ENCODE measurements at regions not wholly inside any gene's neighbourhood (a gene's known extent, or its start where the extent isn't known, plus 50 kb on each side); places are given as distances from the start of the nearest gene placed in this dataset.

GRCh38 chr13:75946536-75947284, 310.6 kb downstream of the LMO7 start:
- DNase-seq (ENCODE audit: low read depth, low spot score), result no peak

DNA sequence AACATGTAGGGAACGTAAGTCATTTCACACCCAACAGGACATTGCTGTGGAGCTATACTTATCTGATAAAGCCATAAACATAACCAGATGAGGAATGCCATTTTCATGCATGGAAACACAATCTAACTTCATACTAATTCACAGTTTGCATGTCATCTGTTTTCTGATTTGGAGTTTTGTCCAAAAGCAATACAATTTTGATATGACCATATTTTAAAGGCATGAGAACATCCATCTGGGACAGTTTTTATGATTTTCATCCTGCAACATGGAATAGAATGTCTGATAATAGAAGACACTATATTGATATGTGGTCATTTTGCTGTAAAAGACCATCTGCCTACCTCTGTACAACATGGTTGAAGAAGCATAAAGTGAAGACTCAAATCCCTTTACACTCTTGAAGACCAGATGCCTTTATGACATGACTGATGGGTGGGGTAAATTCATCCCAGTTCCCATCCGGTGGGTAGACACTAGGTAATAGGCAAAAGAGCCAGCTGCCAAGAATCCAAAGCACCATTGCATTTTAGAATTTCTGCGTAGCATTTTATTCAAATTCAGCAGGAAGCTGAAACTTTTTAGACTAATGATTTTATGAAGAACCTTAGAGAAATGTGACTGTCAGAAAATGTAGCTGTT, 309.8 kb downstream of the LMO7 start:
- DNase-seq (ENCODE audit: low read depth, low spot score), result no peak

DNA sequence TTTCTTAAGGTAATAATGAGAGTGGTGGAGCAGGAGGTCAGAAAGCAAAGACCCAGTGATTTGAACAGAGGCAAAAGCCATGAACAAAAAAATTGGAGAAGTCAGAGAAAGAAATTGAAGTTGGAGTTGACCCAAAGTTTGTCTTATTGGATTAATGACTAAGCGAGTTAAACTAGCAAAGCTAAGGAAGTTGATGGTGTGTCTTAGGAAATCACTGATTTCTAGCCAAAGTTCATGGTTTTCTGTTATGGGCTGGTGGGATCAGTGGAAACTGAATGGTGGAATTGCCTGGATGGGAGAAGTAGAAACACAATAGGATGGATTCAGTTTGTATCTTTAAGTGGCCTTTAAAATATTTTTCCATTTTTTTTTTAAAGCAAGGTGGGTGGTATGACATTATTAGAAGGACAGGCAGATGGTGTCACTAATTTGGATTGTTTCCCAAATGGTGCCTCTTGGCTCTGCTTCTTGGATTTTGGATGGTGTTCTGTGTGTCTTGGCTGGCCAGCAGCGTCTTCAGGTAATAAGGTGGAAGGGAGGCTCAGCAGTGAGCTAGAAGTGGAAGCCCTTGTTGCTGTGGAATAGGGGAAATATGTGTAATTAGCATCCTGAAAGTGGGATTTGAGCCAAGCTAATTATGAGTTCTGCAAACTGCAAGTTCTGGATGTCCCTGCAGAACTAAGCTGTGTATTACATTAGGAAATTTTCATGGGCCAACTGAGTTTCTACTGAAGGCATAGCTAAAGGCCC, 302.9 kb downstream of the LMO7 start:
- DNase-seq (ENCODE audit: low read depth, low spot score), result no peak

GRCh38 chr13:75936791-75937190, 300.7 kb downstream of the LMO7 start:
- DNase-seq (ENCODE audit: low read depth, low spot score), result no peak

- DNase-seq (ENCODE audit: low read depth, low spot score), result no peak
These were observed 299.7 kb downstream of the LMO7 start for GRCh38 chr13:75935805-75936204.

DNA sequence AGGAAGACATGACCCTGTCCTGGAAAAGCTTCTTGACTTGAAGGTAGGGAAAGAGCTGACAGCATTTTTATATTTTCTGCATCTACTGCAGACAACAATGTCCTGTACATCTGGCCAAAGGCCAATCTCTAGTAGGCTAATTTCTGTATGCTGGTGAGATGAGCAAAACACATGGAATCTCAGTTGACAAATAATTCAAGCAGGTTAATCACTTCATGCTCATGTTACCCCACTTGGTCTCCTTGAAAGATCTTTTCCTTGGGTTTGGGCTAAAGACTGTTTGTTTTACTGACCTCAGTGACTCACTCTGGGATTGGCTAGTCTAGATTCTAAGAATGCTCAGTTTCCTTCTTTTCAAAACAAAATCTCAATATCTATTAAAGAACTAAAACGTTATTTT, 298.8 kb downstream of the LMO7 start:
- no peak for DNase-seq (ENCODE audit: low read depth, low spot score)

- no peak for DNase-seq (ENCODE audit: low read depth, low spot score)
These were observed 296.5 kb downstream of the LMO7 start for GRCh38 chr13:75932636-75933035.

- no peak for DNase-seq (ENCODE audit: low read depth, low spot score)
These were observed 295.0 kb downstream of the LMO7 start for GRCh38 chr13:75931116-75931515.

DNA sequence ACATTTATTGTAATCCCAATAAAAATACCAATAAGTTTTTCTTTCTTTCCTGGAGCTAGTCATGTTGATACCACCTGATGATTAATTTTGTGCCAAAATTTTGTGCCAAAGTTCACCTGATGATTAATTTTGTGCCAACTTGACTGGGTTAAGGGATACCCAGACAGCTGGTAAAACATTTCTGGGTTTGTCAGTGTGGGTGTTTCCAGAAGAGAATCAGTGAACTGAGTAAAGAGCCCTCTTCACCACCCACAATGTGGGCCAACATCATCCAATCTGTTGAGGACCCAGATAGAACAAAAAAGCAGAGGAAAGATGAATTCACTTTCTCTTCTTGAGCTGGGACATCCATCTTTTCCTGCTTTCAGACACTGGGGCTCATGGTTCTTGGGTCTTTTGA, 292.9 kb downstream of the LMO7 start:
- no peak for DNase-seq (ENCODE audit: low read depth, low spot score)

- DNase-seq (ENCODE audit: low read depth, low spot score), result no peak
These were observed 291.1 kb downstream of the LMO7 start for GRCh38 chr13:75927183-75927669.

GRCh38 chr13:75920536-75920935, 284.4 kb downstream of the LMO7 start:
- DNase-seq (ENCODE audit: low read depth, low spot score), result no peak

GRCh38 chr13:75919660-75920199, 283.6 kb downstream of the LMO7 start:
- DNase-seq (ENCODE audit: low read depth, low spot score), result no peak

- DNase-seq (ENCODE audit: low read depth, low spot score), result no peak
These were observed 278.9 kb downstream of the LMO7 start for GRCh38 chr13:75915066-75915465.

- DNase-seq (ENCODE audit: low read depth, low spot score), result no peak
These were observed 277.8 kb downstream of the LMO7 start for GRCh38 chr13:75913925-75914324.

- no peak for DNase-seq (ENCODE audit: low read depth, low spot score)
These were observed 274.5 kb downstream of the LMO7 start for GRCh38 chr13:75910591-75910990.
